Keratinocyte (primary cell): ENCODE measurements at regions not wholly inside any gene's neighbourhood (a gene's known extent, or its start where the extent isn't known, plus 50 kb on each side); places are given as distances from the start of the nearest gene placed in this dataset.

ENCODE experiments used
- DNase-seq: peaks from one replicate; pipeline ENCODE4 v3.0.0-alpha.2; 2011; ENCODE audit warnings: low read depth, missing footprints, low spot score
- FAIRE-seq: peaks from 2 replicates; lab custom pipeline; 2011; peaks lifted over from hg19 to GRCh38; lab: Jason Lieb, UNC
- H2AFZ ChIP-seq: 2 replicates; pipeline ENCODE4 v1.6.0; 2012; ENCODE audit warnings: low read length, control low read depth, inconsistent platforms; ENCODE audit not compliant: control insufficient read depth
- H3K27ac ChIP-seq: 2 replicates; pipeline ENCODE4 v1.5.1; 2011; ENCODE audit warnings: low read length; ENCODE audit not compliant: control insufficient read depth, insufficient read depth
- H3K27me3 ChIP-seq: 3 replicates; pipeline ENCODE4 v1.6.0; 2011; ENCODE audit warnings: low read length; ENCODE audit not compliant: control insufficient read depth, insufficient read depth; ENCODE audit errors: extremely low read depth
- H3K36me3 ChIP-seq, 2 experiments: 2 replicates in 1 of 2; 3 replicates in 1 of 2; pipeline ENCODE4 v1.5.1; 2011; ENCODE audit warnings: low read length in 2 of 2, mild to moderate bottlenecking in 1 of 2; ENCODE audit not compliant: control insufficient read depth in 2 of 2, insufficient read depth in 2 of 2; ENCODE audit errors: extremely low read depth in 1 of 2
- H3K4me1 ChIP-seq: 3 replicates; pipeline ENCODE4 v1.5.1; 2011; ENCODE audit warnings: low read length; ENCODE audit not compliant: control insufficient read depth, insufficient read depth; ENCODE audit errors: extremely low read depth
- H3K4me2 ChIP-seq: 3 replicates; pipeline ENCODE4 v1.6.0; 2011; ENCODE audit warnings: low read depth, low read length; ENCODE audit not compliant: control insufficient read depth, insufficient read depth; ENCODE audit errors: extremely low read depth
- H3K4me3 ChIP-seq, 3 experiments: fragments of 200-600 bp in 1 of 3; sonication (generic) in 1 of 3; 2 replicates in 2 of 3; 3 replicates in 1 of 3; pipeline ENCODE4 v1.5.1; 2011 to 2016; ENCODE audit warnings: low read length in 3 of 3, mild to moderate bottlenecking in 3 of 3, control low read depth in 2 of 3, inconsistent platforms in 1 of 3, low read depth in 1 of 3, mixed read lengths in 1 of 3, mixed run types in 1 of 3, moderate library complexity in 1 of 3; ENCODE audit not compliant: control insufficient read depth in 2 of 3, insufficient read depth in 2 of 3; ENCODE audit errors: extremely low read depth in 1 of 3
- H3K79me2 ChIP-seq: 2 replicates; pipeline ENCODE4 v1.6.0; 2012; ENCODE audit warnings: low read length; ENCODE audit not compliant: control insufficient read depth, insufficient read depth
- H3K9ac ChIP-seq: 3 replicates; pipeline ENCODE4 v1.6.0; 2011; ENCODE audit warnings: low read length; ENCODE audit not compliant: control insufficient read depth, insufficient read depth; ENCODE audit errors: extremely low read depth
- H3K9me1 ChIP-seq: 3 replicates; pipeline ENCODE4 v1.6.0; 2011; ENCODE audit warnings: low read length; ENCODE audit not compliant: control insufficient read depth, insufficient read depth; ENCODE audit errors: extremely low read depth
- H3K9me3 ChIP-seq: 2 replicates; pipeline ENCODE4 v1.5.1; 2012; ENCODE audit warnings: low read depth, low read length; ENCODE audit not compliant: control insufficient read depth
- H4K20me1 ChIP-seq: 3 replicates; pipeline ENCODE4 v1.6.0; 2011; ENCODE audit warnings: low read length; ENCODE audit not compliant: control insufficient read depth, insufficient read depth; ENCODE audit errors: extremely low read depth
- EZH2 ChIP-seq: IDR thresholded peaks from one replicate; pipeline ENCODE4 v1.6.1; 2012; ENCODE audit warnings: inconsistent platforms, mild to moderate bottlenecking, low read length, moderate library complexity
- dilution Hi-C: fragments of 300-500 bp; cut with MboI; formaldehyde crosslinking; loops from one replicate; pipeline ENCODE4 v1.7.0; 2020; ENCODE audit warnings: low sequenced_read_pairs; ENCODE audit not compliant: extremely low pct_ligation_motif_present
- TF ChIP-seq, protein P1 (sequence below), 3 experiments: IDR thresholded peaks in 1 of 3; conservative IDR thresholded peaks in 1 of 3; optimal IDR thresholded peaks in 1 of 3; 2 replicates in 2 of 3; 3 replicates in 1 of 3; pipeline versions ENCODE3 to v1.5.1; 2011; ENCODE audit warnings: low read length in 3 of 3, mild to moderate bottlenecking in 3 of 3, moderate library complexity in 2 of 3, control low read depth in 1 of 3, inconsistent platforms in 1 of 3; ENCODE audit not compliant: insufficient read depth in 2 of 3; ENCODE audit errors: extremely low read depth in 1 of 3

DNA sequence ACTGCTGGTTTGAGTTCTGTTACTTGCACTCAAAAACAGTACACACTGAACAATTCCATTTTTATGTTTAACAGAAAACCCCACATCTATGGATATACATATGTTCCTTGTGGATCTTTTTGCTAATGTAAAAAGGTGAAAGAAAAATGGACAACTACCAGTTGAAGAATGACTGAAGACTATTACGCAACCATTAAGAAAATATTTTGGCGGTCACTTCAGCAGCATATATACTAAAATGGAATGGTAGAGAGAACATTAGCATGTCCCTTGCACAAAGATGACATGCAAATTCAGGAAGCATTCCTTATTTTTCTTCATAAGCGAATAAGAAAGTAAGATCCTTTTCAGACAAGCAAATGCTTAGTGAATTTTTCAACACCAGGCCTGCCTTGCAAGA, 84.6 kb upstream of the FMR1 start:
- Histone ChIP-seq H3K9me1 (no peaks in the 10 kb centered on the region), H3K9me3 (peaks cover 4% of the 10 kb centered on the region), H3K27ac (no peak overlapping the region), H2AFZ (no peak overlapping the region), H3K4me3 (no peak overlapping the region), H3K4me1 (no peaks in the 10 kb centered on the region), H3K4me2 (no peak overlapping the region), H3K36me3 (no peaks in the 10 kb centered on the region), H4K20me1 (no peaks in the 10 kb centered on the region), H3K9ac (no peak overlapping the region), H3K79me2 (no peaks in the 10 kb centered on the region), H3K27me3 (no peaks in the 10 kb centered on the region)
- dilution Hi-C loops = no loop called here
- TF ChIP-seq, protein P1, sequence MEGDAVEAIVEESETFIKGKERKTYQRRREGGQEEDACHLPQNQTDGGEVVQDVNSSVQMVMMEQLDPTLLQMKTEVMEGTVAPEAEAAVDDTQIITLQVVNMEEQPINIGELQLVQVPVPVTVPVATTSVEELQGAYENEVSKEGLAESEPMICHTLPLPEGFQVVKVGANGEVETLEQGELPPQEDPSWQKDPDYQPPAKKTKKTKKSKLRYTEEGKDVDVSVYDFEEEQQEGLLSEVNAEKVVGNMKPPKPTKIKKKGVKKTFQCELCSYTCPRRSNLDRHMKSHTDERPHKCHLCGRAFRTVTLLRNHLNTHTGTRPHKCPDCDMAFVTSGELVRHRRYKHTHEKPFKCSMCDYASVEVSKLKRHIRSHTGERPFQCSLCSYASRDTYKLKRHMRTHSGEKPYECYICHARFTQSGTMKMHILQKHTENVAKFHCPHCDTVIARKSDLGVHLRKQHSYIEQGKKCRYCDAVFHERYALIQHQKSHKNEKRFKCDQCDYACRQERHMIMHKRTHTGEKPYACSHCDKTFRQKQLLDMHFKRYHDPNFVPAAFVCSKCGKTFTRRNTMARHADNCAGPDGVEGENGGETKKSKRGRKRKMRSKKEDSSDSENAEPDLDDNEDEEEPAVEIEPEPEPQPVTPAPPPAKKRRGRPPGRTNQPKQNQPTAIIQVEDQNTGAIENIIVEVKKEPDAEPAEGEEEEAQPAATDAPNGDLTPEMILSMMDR (optimal IDR thresholded peaks at IDR 0.05 in 1 of 3, IDR thresholded peaks at IDR 0.05 in 1 of 3, conservative IDR thresholded peaks at IDR 0.05 in 1 of 3; ENCODE audit: extremely low read depth in 1 of 3, insufficient read depth in 2 of 3, low read length in 3 of 3) = no peak
- no peak for TF ChIP-seq EZH2
- DNase-seq (no peak), FAIRE-seq (no peak)

GRCh38 chrX:147828719-147829118, 83.0 kb upstream of the FMR1 start:
- Histone ChIP-seq H3K4me1 (no peaks in the 10 kb centered on the region), H3K9me3 (peaks cover 4% of the 10 kb centered on the region), H4K20me1 (no peaks in the 10 kb centered on the region), H3K36me3 (no peaks in the 10 kb centered on the region), H3K27ac (no peak overlapping the region), H3K79me2 (no peaks in the 10 kb centered on the region), H3K9ac (no peak overlapping the region), H2AFZ (no peak overlapping the region), H3K9me1 (no peaks in the 10 kb centered on the region), H3K4me2 (no peak overlapping the region), H3K4me3 (no peak overlapping the region), H3K27me3 (no peaks in the 10 kb centered on the region)
- dilution Hi-C loops = no loop called here
- no peak for TF ChIP-seq EZH2
- TF ChIP-seq, protein P1 (optimal IDR thresholded peaks at IDR 0.05 in 1 of 3, IDR thresholded peaks at IDR 0.05 in 1 of 3, conservative IDR thresholded peaks at IDR 0.05 in 1 of 3; ENCODE audit: extremely low read depth in 1 of 3, insufficient read depth in 2 of 3, low read length in 3 of 3) = no peak
- no peak for DNase-seq
- no peak for FAIRE-seq
